ENCODE measurements at regions not wholly inside any gene's neighbourhood (a gene's known extent, or its start where the extent isn't known, plus 50 kb on each side); places are given as distances from the start of the nearest gene placed in this dataset.

- no peak for DNase-seq (ENCODE audit: low read depth)
These were observed 427.2 kb downstream of the OCA2 start for GRCh38 chr15:27671819-27672437.

GRCh38 chr15:27670486-27671209 lies 428.5 kb downstream of the OCA2 start:
- no peak for DNase-seq (ENCODE audit: low read depth)

- no peak for DNase-seq (ENCODE audit: low read depth)
These were observed 429.5 kb downstream of the OCA2 start for GRCh38 chr15:27669641-27670040.

DNA sequence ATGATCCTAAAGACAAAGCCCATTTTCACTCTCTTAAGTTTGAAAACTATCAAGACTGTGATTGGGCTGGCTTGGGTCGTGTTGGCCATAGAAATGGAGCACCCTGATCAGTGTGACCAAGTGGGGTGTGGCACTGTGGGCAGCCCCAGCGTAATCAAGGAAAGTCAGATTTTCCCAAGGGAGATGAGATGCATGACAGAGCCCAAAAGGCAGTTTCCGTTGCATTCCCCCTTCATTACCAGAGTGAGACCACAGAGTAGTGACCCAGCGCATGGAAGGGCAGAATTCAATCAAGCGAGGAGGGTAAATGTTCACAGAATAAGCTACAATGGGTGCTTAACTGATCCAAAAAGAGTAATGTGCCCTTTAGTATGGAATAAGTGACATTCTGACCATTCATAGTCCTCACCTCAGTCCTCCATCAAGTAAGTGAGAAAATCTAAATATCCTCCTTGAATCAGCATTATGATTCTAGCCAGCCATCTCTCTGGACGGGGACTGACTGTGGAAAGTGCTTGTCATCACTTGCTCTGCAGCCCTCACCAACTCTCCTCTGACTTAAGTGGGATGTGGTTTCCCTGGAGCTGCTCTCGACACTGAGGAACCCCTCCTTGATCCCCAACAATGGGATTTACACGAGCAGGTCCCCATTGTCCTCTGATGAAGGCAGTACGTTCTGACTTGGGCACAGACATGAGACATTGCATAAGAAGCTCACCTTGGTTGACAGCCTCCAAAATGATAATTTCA lies 430.5 kb downstream of the OCA2 start:
- DNase-seq (ENCODE audit: low read depth) = no peak

DNA sequence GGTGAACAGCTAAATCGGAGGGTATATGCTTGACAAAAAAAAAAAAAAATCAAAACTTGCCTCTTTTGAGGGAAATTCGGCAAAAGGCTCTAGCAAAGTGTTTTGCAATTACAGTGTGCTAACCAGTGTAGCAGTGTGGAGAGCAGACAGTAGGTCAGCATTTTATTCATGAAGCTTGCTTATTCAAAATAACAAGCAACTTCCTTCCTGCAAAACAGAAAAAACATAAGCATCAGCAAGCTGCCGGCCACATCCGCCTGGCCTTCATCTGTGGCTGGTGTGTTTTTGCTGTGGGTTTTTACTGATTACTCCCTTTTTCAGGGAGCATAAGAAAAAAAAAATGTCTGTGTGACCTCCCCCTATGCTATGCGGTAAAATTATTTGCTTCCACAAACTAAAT lies 434.1 kb downstream of the OCA2 start:
- no peak for DNase-seq (ENCODE audit: low read depth)

DNA sequence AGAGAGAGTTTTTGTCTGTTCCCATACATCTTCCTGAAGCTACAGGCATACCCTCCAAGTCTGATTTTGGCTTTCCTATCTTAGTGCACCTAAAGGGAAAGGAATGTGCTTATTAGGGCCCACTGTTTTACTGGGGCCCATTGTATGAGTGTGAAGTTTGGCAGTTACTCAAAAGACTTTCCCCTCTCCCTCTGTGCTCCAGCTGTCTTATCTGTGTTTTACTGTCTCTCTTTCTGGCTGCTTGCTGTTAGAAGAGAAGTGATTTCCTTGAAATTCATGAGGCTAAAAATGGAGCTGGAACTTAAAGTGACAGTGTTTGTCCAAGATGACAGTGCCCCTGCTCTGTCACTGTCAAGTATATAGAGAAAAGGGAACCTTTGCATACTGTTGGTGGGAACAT lies 436.2 kb downstream of the OCA2 start:
- DNase-seq (ENCODE audit: low read depth) = no peak

- DNase-seq (ENCODE audit: low read depth) = no peak
These were observed 438.4 kb downstream of the OCA2 start for GRCh38 chr15:27660676-27661075.

DNA sequence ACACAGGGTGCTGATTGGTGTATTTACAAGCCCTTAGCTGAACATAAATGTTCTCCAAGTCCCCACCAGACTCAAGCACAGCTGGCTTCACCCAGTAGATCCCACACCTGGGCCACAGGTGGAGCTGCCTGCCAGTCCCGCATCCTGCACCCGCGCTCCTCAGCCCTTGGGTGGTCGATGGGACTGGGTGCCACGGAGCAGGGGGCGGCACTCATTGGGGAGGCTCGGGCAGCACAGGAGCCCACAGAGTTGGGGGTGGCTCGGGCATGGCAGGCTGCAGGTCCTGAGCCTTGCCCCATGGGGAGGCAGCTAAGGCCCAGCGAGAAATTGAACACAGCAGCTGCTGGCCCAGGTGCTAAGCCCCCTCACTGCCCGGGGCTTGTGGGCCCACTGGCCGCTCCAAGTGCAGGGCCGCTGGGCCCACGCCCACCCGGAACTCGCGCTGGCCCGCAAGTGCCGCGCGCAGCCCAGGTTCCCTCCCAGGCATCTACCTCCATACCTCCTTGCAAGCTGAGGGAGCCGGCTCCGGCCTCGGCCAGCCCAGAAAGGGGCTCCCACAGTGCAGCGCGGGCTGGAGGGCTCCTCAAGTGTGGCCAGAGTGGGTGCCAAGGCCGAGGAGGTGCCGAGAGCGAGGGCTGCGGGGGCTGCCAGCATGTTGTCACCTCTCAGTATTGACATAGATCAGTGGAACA lies 442.7 kb downstream of the OCA2 start:
- no peak for DNase-seq (ENCODE audit: low read depth)

DNA sequence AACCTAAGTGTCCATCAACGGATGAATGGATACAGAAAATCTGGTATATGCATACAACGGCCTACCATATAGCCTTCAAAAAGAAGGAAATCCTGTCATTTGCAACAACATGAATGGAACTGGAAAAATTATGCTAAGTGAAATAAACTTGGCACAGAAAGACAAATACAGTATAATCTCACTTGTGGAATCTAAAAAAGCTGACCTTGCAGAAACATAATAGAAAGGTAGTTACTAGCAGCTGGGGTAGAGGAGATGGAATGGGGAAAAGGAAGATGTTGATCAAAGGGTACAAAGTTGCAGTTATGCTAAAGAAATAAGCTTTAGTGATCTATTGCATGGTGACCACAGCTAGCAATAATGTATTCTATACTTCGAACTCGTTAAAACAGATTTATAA lies 444.1 kb downstream of the OCA2 start:
- no peak for DNase-seq (ENCODE audit: low read depth)

DNA sequence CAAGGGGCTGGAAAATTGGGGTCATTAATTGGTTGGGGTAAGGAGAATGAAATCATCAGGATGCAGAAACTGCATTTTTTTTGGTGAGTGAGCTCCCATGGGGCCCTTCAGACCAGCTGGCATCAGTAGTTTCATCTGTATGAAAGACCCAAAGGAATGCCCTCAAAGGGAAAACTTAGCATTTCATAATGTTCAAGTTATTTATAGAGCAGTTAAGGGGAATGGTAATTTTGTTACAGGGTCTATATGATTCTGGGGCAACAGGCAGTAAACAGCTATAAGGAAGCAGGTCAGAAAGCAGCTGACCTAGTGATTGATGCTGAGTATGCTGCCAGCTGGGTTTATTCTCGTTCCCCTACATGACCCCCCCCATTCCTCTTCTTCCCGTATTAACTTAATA lies 448.9 kb downstream of the OCA2 start:
- no peak for DNase-seq (ENCODE audit: low read depth)

DNA sequence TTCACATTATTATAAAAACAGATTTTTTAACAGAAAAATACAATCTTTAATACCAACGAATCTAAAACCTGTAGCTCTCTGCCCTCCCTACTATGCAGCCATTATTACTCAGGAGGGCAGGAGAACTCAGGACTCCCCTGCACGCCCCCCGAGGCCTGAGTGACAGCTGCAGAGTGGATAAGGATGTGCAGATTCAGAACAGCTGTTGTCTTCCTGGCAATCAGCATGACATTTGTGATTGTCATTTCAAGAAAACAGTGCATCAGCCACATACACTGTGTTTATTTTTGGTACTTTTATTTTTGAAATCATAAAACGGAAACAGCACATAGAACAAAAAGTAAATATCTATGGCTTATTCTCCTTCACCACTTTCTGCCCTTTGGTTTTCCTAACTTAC lies 450.8 kb downstream of the OCA2 start:
- no peak for DNase-seq (ENCODE audit: low read depth)

DNA sequence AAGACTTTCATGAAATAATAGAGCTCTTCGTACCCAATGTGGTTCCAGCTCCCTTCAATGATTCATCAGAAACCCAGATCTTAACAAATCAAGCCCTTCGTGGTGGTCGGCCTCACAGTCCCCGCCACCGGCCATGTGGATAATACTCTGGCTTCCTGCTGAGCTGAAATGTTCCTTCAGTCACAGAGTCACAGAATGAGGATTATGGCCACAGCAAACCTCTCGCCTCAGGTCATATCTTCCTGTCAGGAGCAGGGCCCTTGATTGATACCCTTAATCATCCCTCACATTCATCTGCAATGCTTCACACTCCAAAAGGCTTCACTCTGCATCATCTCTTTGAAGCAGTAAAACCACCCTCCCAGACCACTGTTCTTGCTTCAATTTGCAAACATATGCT lies 452.6 kb downstream of the OCA2 start:
- no peak for DNase-seq (ENCODE audit: low read depth)

DNA sequence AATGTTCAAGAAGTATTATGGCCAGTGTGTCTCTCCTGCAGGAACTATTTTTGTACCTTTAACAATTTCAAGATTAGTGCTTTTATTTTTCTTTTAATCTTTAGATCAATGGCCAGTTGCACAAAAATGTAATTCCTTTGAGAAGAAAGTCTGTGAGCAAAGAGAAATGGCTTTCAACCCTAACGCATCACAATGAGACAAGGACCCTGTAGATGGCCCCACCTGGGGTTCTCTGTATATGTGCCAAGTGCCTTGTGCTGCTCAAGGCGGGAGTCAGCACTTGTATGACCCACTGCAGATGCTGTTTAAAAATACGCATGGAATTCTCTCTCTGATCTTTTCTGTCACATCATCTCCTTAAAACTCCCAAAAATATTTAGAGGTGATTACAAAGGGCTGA lies 453.4 kb downstream of the OCA2 start:
- no peak for DNase-seq (ENCODE audit: low read depth)

GRCh38 chr15:27642981-27643380 lies 456.1 kb downstream of the OCA2 start:
- DNase-seq (ENCODE audit: low read depth) = no peak

DNA sequence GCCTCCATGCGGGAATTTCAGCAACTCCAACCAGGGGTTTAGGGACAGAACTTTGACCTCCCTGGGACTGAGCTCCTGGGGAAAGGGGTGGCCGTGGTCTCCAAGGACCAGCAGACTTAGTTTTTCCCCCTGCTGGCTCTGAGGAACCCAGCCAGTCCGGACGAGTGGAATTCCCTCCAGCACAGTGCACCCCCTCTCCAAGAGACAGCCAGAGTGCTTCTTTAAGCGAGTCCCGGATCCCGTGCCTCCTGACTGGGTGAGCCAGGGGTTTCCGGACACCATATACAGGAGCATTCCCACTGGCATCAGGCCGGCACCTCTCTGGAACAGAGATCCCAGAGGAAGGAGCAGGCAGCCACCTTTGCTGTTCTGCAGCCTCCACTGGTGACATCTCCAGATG lies 459.5 kb downstream of the OCA2 start:
- DNase-seq (ENCODE audit: low read depth) = no peak

DNA sequence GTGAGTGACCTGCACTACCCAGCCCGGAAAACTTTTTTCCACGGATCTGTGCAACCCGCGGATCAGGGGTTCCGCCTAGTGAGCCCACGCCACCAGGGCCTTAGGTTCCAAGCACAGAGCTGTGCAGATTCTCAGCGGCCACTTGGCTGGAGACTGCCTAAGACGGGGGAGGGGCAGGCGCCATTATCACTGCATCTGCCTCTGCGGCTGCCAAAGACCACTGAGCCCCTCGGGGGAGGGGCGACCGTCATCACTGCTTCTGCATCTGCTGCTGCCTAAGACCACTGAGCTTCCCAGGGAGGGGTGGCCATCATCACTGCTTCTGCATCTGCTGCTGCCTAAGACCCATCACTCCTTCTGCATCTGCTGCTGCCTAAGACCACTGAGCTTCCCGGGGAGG lies 460.2 kb downstream of the OCA2 start:
- DNase-seq (ENCODE audit: low read depth) = no peak

- no peak for DNase-seq (ENCODE audit: low read depth)
These were observed 463.2 kb downstream of the OCA2 start for GRCh38 chr15:27635916-27636315.

- no peak for DNase-seq (ENCODE audit: low read depth)
These were observed 470.6 kb downstream of the OCA2 start for GRCh38 chr15:27628486-27628885.

- DNase-seq (ENCODE audit: low read depth) = no peak
These were observed 471.5 kb downstream of the OCA2 start for GRCh38 chr15:27627623-27628022.

DNA sequence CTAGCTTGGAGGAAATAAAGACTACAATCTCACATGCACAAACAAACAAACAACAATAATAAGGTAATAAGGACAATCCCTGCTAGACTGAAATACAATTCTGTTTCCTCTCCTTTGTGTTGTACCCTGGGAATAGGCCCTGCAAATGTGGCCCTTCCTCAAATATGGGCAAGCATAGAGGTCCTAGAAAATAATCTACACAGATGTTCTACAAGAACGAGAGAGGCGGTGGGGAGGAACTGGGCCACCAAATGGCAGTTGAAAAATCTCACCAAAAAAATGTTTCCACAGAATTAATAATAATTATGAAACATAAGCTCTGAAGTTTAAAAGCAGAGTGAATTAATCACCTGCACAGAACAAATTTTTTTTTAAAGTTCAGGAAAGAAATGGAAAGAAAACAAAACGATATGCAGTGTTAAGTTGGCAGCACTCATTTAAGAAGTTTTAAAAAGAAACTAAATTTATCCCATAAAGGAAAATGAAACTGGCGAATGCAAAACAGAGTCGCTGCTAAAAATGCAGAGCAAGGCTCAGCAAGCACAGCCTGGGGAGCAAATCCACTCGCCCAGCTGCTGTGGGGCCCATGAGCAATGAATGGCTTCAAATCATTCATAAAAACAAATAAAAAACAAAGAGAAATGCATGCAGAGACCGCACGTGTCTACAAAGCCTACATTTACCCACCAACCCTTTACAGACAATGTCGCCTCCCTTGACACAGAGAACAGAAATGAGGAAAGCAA lies 475.4 kb downstream of the OCA2 start:
- DNase-seq (ENCODE audit: low read depth) = no peak

DNA sequence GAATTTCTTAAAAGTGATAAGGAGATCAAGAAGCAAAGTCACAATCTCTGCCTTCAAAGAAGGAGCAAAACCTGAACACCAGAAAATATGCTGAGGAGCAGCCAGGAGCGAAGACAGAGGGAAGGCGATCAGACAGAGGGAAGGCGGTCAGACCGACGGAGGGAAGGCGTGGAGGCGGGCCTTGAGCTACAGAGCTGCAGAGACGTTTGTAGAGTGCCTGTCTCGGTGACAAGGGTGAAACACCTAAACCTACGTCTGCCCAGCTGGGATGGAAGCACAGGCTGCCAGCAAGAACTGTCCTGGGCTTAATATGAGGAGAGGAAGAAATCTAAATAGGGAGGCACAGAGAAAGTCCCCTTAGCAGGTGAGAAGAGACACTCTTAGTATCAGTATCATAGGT lies 476.0 kb downstream of the OCA2 start:
- DNase-seq (ENCODE audit: low read depth) = no peak

DNA sequence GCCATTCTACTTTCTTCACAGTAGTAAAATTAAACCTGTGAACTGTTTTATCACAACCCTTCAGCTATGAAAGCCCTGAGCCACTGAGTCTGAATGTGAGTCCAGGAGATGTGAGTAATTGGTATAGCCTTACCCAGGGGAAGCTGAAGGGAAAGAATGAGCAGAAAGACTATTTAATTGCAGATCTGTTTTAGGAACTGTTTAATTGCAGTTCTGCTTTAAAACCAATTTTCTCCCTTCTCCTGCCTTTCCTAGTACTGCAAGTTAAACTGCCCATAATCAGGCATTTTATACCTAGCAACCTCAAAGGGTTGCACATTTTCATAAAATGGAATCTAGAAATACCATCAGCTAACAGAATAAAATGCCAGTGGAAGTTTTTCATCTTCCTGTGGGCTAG lies 476.7 kb downstream of the OCA2 start:
- DNase-seq (ENCODE audit: low read depth) = no peak
